SK-N-MC (cell line): ENCODE measurements at regions not wholly inside any gene's neighbourhood (a gene's known extent, or its start where the extent isn't known, plus 50 kb on each side); places are given as distances from the start of the nearest gene placed in this dataset.

Source experiments
- DNase-seq: peaks from one replicate; pipeline ENCODE4 v3.0.0-alpha.2; 2011; ENCODE audit warnings: low read depth, low spot score
- H3K27ac ChIP-seq: fragments of 200-600 bp; sonication (generic); 2 replicates; pipeline ENCODE4 v1.5.1; 2016; ENCODE audit warnings: mixed run types
- H3K36me3 ChIP-seq: fragments of 200-600 bp; sonication (generic); 2 replicates; pipeline ENCODE4 v1.6.1; 2017; ENCODE audit warnings: antibody characterized with exemption, low read length, mixed read lengths; ENCODE audit not compliant: insufficient read depth
- H3K4me3 ChIP-seq: fragments of 200-600 bp; sonication (generic); 2 replicates; pipeline ENCODE4 v1.5.1; 2016
- H3K9ac ChIP-seq: fragments of 200-600 bp; sonication (generic); 2 replicates; pipeline ENCODE4 v1.8.0; 2017; ENCODE audit warnings: mixed run types, mixed read lengths; ENCODE audit not compliant: insufficient read length
- H3K9me3 ChIP-seq: fragments of 200-600 bp; sonication (generic); 2 replicates; pipeline ENCODE4 v1.6.1; 2017; ENCODE audit warnings: low read depth, mild to moderate bottlenecking, antibody characterized with exemption, low read length, moderate library complexity, mixed read lengths
- EZH2 ChIP-seq: fragments of 200-600 bp; sonication (generic); IDR thresholded peaks from one replicate; pipeline ENCODE4 v1.6.1; 2017; ENCODE audit warnings: antibody characterized with exemption
- FOXP2 ChIP-seq: optimal IDR thresholded peaks from 2 replicates; pipeline ENCODE3; 2011; ENCODE audit warnings: mild to moderate bottlenecking, moderate library complexity; ENCODE audit not compliant: insufficient read depth; ENCODE audit errors: extremely low read length, control extremely low read depth
- POLR2AphosphoS5 ChIP-seq: IDR thresholded peaks from 2 replicates; pipeline ENCODE4 v1.6.1; 2012; ENCODE audit warnings: mild to moderate bottlenecking, low read depth, low read length, borderline replicate concordance

- no peak for DNase-seq
- no peaks in the 10 kb centered on the region for H3K36me3 ChIP-seq
- TF ChIP-seq POLR2AphosphoS5 (no peak), EZH2 (no peak), FOXP2 (no peak)
- no peak overlapping the region for H3K27ac ChIP-seq
- H3K9me3 ChIP-seq = no peaks in the 10 kb centered on the region
- H3K9ac ChIP-seq = no peak overlapping the region
- no peak overlapping the region for H3K4me3 ChIP-seq
Measured at GRCh38 chr3:24958271-24958670, 463.6 kb upstream of the THRB start.

GRCh38 chr3:24958910-24959447 is 464.3 kb upstream of the THRB start:
- Histone ChIP-seq H3K4me3 (no peak overlapping the region), H3K27ac (no peak overlapping the region), H3K36me3 (no peaks in the 10 kb centered on the region), H3K9ac (no peak overlapping the region), H3K9me3 (no peaks in the 10 kb centered on the region)
- no peak for DNase-seq
- TF ChIP-seq FOXP2 (no peak), POLR2AphosphoS5 (no peak), EZH2 (no peak)

GRCh38 chr3:24963762-24964625 is 464.1 kb upstream of the RARB start:
- H3K27ac ChIP-seq = no peak overlapping the region
- DNase-seq = no peak
- no peak overlapping the region for H3K4me3 ChIP-seq
- no peaks in the 10 kb centered on the region for H3K9me3 ChIP-seq
- TF ChIP-seq EZH2 = no peak
- TF ChIP-seq POLR2AphosphoS5 = no peak
- TF ChIP-seq FOXP2 = no peak
- no peaks in the 10 kb centered on the region for H3K36me3 ChIP-seq
- H3K9ac ChIP-seq = no peak overlapping the region

GRCh38 chr3:24965706-24966385 is 462.2 kb upstream of the RARB start:
- H3K4me3 ChIP-seq = no peak overlapping the region
- DNase-seq = no peak
- no peak overlapping the region for H3K9ac ChIP-seq
- TF ChIP-seq POLR2AphosphoS5 (no peak), FOXP2 (no peak), EZH2 (no peak)
- H3K9me3 ChIP-seq = no peaks in the 10 kb centered on the region
- H3K36me3 ChIP-seq = no peaks in the 10 kb centered on the region
- no peak overlapping the region for H3K27ac ChIP-seq

GRCh38 chr3:24968036-24968435 is 460.0 kb upstream of the RARB start:
- TF ChIP-seq POLR2AphosphoS5 (no peak), EZH2 (no peak), FOXP2 (no peak)
- no peak overlapping the region for H3K4me3 ChIP-seq
- H3K36me3 ChIP-seq = no peaks in the 10 kb centered on the region
- no peaks in the 10 kb centered on the region for H3K9me3 ChIP-seq
- no peak for DNase-seq
- H3K27ac ChIP-seq = no peak overlapping the region
- no peak overlapping the region for H3K9ac ChIP-seq

GRCh38 chr3:24972491-24972890 is 455.6 kb upstream of the RARB start:
- DNase-seq = no peak
- no peak overlapping the region for H3K27ac ChIP-seq
- TF ChIP-seq FOXP2 (no peak), POLR2AphosphoS5 (no peak), EZH2 (no peak)
- H3K9ac ChIP-seq = no peak overlapping the region
- H3K4me3 ChIP-seq = no peak overlapping the region
- H3K9me3 ChIP-seq = no peaks in the 10 kb centered on the region
- no peaks in the 10 kb centered on the region for H3K36me3 ChIP-seq

GRCh38 chr3:24981309-24981708 is 446.8 kb upstream of the RARB start:
- Histone ChIP-seq H3K9me3 (no peaks in the 10 kb centered on the region), H3K27ac (no peak overlapping the region), H3K4me3 (no peak overlapping the region), H3K36me3 (no peaks in the 10 kb centered on the region), H3K9ac (no peak overlapping the region)
- TF ChIP-seq FOXP2 (no peak), POLR2AphosphoS5 (no peak), EZH2 (no peak)
- DNase-seq = no peak

GRCh38 chr3:24981924-24982323 is 446.1 kb upstream of the RARB start:
- TF ChIP-seq POLR2AphosphoS5 = no peak
- TF ChIP-seq EZH2 = no peak
- Histone ChIP-seq H3K36me3 (no peaks in the 10 kb centered on the region), H3K9ac (no peak overlapping the region), H3K27ac (no peak overlapping the region), H3K4me3 (no peak overlapping the region), H3K9me3 (no peaks in the 10 kb centered on the region)
- DNase-seq = no peak
